ENCODE measurements at regions not wholly inside any gene's neighbourhood (a gene's known extent, or its start where the extent isn't known, plus 50 kb on each side); places are given as distances from the start of the nearest gene placed in this dataset.

DNA sequence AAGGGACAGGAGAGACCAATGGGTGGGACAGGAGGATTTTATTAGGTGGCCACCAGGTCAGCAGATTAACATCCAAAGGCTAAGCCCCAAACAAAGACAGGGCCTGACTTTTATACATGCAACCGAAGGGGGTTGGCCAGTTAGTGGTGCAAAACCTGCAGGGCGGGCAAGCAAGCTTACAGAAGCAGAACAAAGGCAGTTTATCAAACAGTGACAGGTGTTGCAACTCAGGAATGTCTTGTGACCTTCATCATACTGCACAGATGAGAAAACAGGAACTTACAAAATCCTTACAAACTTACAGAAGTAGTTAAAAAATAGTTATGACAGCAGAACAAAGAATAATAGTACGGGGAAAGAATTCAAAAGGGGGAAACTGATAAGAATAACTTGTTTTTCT, 708.1 kb downstream of the GLUD2 start:
- POLR2A ChIA-PET = no interaction called here
- Histone ChIP-seq H3K4me2 (ENCODE audit: insufficient read depth, low read length) (no peak overlapping the region), H3K79me2 (ENCODE audit: control insufficient read depth, insufficient read depth, low read length) (no peaks in the 10 kb centered on the region), H3K27me3 (ENCODE audit: control insufficient read depth in 2 of 2, insufficient read depth in 2 of 2, low read length in 2 of 2) (no peaks in the 10 kb centered on the region), H3K9ac (ENCODE audit: insufficient read depth in 1 of 2, low read depth in 2 of 2, low read length in 2 of 2) (no peak overlapping the region), H3K27ac (ENCODE audit: extremely low read depth, low read depth, low read length) (no peak overlapping the region), H2AFZ (ENCODE audit: low read depth, low read length) (no peak overlapping the region), H3K36me3 (ENCODE audit: control insufficient read depth, insufficient read depth, low read length) (no peaks in the 10 kb centered on the region), H3K9me3 (replicated peaks; ENCODE audit: control insufficient read depth, insufficient read depth, low read depth, low read length) (no peaks in the 10 kb centered on the region), H3K4me3 (no peak overlapping the region), H4K20me1 (replicated peaks; ENCODE audit: control insufficient read depth, insufficient read depth, low read length) (no peaks in the 10 kb centered on the region), H3K4me1 (replicated peaks in 1 of 2; ENCODE audit: control insufficient read depth in 2 of 2, insufficient read depth in 2 of 2, low read length in 2 of 2) (no peaks in the 10 kb centered on the region; a peak in 1 of 5 replicates), H3K9me1 (ENCODE audit: control insufficient read depth, insufficient read depth, low read length) (no peaks in the 10 kb centered on the region)
- WGBS (ENCODE audit: insufficient coverage, low coverage, missing lambda C conversion rate) = 8% methylated on average over 3 of the region's 3 CpGs
- peak in 1 of 4 experiments; percentile 2 for DNase-seq (ENCODE audit: extremely low read depth in 1 of 4, low spot score in 3 of 4)
- CTCF ChIA-PET (ENCODE audit: low intra/inter-chr PET ratio) = no interaction called here
- intact Hi-C loops (cut with micrococcal nuclease) (no loop called here), in situ Hi-C loops (cut with MboI) (no loop called here)
- no TSS peak for BruUV-seq (replicated peaks)
- ATAC-seq = no peak
- no peak for FAIRE-seq
- TF ChIP-seq HNRNPLL (IDR thresholded peaks at IDR 0.05; ENCODE audit: low read depth, low read length, poor library complexity, severe bottlenecking) = no peak
- TF ChIP-seq TAF7 (tag; IDR thresholded peaks at IDR 0.05) = no peak
- no peak for TF ChIP-seq THRA (IDR thresholded peaks at IDR 0.05)
- TF ChIP-seq LEF1 (IDR thresholded peaks at IDR 0.05) = no peak
- no peak for TF ChIP-seq PBX2 (CRISPR knock-in tag; IDR thresholded peaks at IDR 0.05; ENCODE audit: low read depth)
- TF ChIP-seq PBX2 (tag; conservative IDR thresholded peaks at IDR 0.05; ENCODE audit: low read depth) = peak; percentile 41; the same call in 1 of the 2 replicates
- no peak for TF ChIP-seq ZNF253 (CRISPR knock-in tag; conservative IDR thresholded peaks at IDR 0.05)
- TF ChIP-seq HDAC8 (tag; IDR thresholded peaks at IDR 0.05) = no peak
- no peak for TF ChIP-seq SLC30A9 (CRISPR knock-in tag; IDR thresholded peaks at IDR 0.05)
- no peak for TF ChIP-seq ZNF354B (CRISPR knock-in tag; IDR thresholded peaks at IDR 0.05)
- TF ChIP-seq, protein P1, sequence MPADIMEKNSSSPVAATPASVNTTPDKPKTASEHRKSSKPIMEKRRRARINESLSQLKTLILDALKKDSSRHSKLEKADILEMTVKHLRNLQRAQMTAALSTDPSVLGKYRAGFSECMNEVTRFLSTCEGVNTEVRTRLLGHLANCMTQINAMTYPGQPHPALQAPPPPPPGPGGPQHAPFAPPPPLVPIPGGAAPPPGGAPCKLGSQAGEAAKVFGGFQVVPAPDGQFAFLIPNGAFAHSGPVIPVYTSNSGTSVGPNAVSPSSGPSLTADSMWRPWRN (IDR thresholded peaks at IDR 0.05; ENCODE audit: low read depth) = no peak
- peak; percentile 73; the same call in 1 of the 2 replicates for TF ChIP-seq SOX6 (IDR thresholded peaks at IDR 0.05)
- TF ChIP-seq POLR3A (IDR thresholded peaks at IDR 0.05; ENCODE audit: borderline replicate concordance, extremely low read depth, insufficient read depth, insufficient read length) = no peak
- TF ChIP-seq, protein P2, sequence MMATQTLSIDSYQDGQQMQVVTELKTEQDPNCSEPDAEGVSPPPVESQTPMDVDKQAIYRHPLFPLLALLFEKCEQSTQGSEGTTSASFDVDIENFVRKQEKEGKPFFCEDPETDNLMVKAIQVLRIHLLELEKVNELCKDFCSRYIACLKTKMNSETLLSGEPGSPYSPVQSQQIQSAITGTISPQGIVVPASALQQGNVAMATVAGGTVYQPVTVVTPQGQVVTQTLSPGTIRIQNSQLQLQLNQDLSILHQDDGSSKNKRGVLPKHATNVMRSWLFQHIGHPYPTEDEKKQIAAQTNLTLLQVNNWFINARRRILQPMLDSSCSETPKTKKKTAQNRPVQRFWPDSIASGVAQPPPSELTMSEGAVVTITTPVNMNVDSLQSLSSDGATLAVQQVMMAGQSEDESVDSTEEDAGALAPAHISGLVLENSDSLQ (IDR thresholded peaks at IDR 0.05) = peak; percentile 55
- no peak for TF ChIP-seq ARNT (IDR thresholded peaks at IDR 0.05)
- TF ChIP-seq ZNF717 (CRISPR knock-in tag; IDR thresholded peaks at IDR 0.05) = no peak
- TF ChIP-seq NRF1 (conservative IDR thresholded peaks at IDR 0.05 in 1 of 2, IDR thresholded peaks at IDR 0.05 in 1 of 2) = no peak
- no peak for TF ChIP-seq EGR1 (conservative IDR thresholded peaks at IDR 0.05)
- no peak for TF ChIP-seq TFAM (CRISPR knock-in tag; conservative IDR thresholded peaks at IDR 0.05)
- TF ChIP-seq PURB (CRISPR knock-in tag; IDR thresholded peaks at IDR 0.05; ENCODE audit: low read depth) = no peak
- TF ChIP-seq ZEB2 (IDR thresholded peaks at IDR 0.05) = no peak
- TF ChIP-seq BMI1 (IDR thresholded peaks at IDR 0.05; ENCODE audit: low read length) = no peak

Measured in K562 (cell line).